H1 (cell line): ENCODE measurements at regions not wholly inside any gene's neighbourhood (a gene's known extent, or its start where the extent isn't known, plus 50 kb on each side); places are given as distances from the start of the nearest gene placed in this dataset.

Experiments used
- E2F6 ChIP-seq: IDR thresholded peaks from 2 replicates; pipeline ENCODE4 v1.6.1; 2012; ENCODE audit warnings: inconsistent platforms
- EGR1 ChIP-seq: IDR thresholded peaks from 2 replicates; pipeline ENCODE4 v1.6.1; 2011; ENCODE audit warnings: low read depth, low read length, borderline replicate concordance
- EZH2 ChIP-seq: fragments of 200-600 bp; sonication (generic); IDR thresholded peaks from 2 replicates; pipeline ENCODE4 v1.7.1; 2012; ENCODE audit warnings: low read depth, mild to moderate bottlenecking, moderate library complexity, low read length, inconsistent platforms; ENCODE audit not compliant: severe bottlenecking
- JUN ChIP-seq: IDR thresholded peaks from 2 replicates; pipeline ENCODE4 v1.6.1; 2011; ENCODE audit warnings: low read depth, mild to moderate bottlenecking, improper control_type of control experiment, low read length
- POLR2A ChIP-seq, 2 experiments: IDR thresholded peaks; 1 replicate in 1 of 2; 2 replicates in 1 of 2; pipeline ENCODE4 v1.6.1; 2011; ENCODE audit warnings: low read depth in 2 of 2, low read length in 2 of 2, mild to moderate bottlenecking in 2 of 2; ENCODE audit errors: control extremely low read depth in 1 of 2
- RAD21 ChIP-seq, 2 experiments: IDR thresholded peaks in 1 of 2; conservative IDR thresholded peaks in 1 of 2; 2 replicates each; pipeline ENCODE4 v1.6.1; 2011; ENCODE audit warnings: low read depth in 2 of 2, low read length in 2 of 2, improper control_type of control experiment in 1 of 2, inconsistent platforms in 1 of 2, mild to moderate bottlenecking in 1 of 2, moderate library complexity in 1 of 2
- SRF ChIP-seq: IDR thresholded peaks from 2 replicates; pipeline ENCODE4 v1.6.1; 2011; ENCODE audit warnings: mild to moderate bottlenecking, low read depth, low read length, moderate library complexity
- TAF1 ChIP-seq: IDR thresholded peaks from 2 replicates; pipeline ENCODE4 v1.6.1; 2011; ENCODE audit warnings: mild to moderate bottlenecking, low read depth, low read length
- TF ChIP-seq, protein P1 (sequence below), 3 experiments: IDR thresholded peaks; 1 replicate in 2 of 3; 2 replicates in 1 of 3; pipeline versions ENCODE4 v1.5.1 to v1.6.1; 2011; ENCODE audit warnings: low read length in 3 of 3, mild to moderate bottlenecking in 3 of 3, inconsistent platforms in 2 of 3, low read depth in 1 of 3, moderate library complexity in 1 of 3; ENCODE audit not compliant: insufficient read depth in 1 of 3; ENCODE audit errors: control extremely low read depth in 1 of 3
- TF ChIP-seq, protein P2 (sequence below): fragments of 300-600 bp; sonication (generic); IDR thresholded peaks from 2 replicates; pipeline ENCODE4 v1.7.1; 2012; ENCODE audit warnings: low read length, moderate library complexity, mild to moderate bottlenecking, inconsistent platforms; ENCODE audit not compliant: insufficient replicate concordance

DNA sequence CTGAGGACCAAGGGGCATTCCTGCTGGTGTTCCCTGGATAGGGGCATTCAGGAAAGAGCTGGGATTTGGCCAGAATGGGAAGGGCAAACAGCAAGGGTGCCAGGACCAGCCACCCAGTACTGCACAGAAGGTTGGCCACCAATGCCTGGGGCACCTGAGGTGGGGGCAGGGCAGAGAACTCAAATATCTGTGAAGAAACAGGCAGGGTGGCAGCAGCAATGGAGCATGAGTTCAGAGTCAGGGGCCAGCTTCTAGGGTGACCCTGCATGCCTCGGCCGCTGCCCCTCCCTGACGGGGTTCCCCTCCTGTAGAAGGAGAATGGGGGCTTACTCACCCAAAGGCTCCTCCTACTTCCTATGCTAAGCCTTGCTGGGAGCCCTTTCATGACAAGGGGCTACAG lies 79.3 kb upstream of the SHANK2 start:
- TF ChIP-seq, protein P1, sequence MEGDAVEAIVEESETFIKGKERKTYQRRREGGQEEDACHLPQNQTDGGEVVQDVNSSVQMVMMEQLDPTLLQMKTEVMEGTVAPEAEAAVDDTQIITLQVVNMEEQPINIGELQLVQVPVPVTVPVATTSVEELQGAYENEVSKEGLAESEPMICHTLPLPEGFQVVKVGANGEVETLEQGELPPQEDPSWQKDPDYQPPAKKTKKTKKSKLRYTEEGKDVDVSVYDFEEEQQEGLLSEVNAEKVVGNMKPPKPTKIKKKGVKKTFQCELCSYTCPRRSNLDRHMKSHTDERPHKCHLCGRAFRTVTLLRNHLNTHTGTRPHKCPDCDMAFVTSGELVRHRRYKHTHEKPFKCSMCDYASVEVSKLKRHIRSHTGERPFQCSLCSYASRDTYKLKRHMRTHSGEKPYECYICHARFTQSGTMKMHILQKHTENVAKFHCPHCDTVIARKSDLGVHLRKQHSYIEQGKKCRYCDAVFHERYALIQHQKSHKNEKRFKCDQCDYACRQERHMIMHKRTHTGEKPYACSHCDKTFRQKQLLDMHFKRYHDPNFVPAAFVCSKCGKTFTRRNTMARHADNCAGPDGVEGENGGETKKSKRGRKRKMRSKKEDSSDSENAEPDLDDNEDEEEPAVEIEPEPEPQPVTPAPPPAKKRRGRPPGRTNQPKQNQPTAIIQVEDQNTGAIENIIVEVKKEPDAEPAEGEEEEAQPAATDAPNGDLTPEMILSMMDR (IDR thresholded peaks at IDR 0.05; ENCODE audit: control extremely low read depth in 1 of 3, insufficient read depth in 1 of 3, low read depth in 1 of 3, low read length in 3 of 3): no peak
- no peak for TF ChIP-seq POLR2A (IDR thresholded peaks at IDR 0.05; ENCODE audit: control extremely low read depth in 1 of 2, low read depth in 2 of 2, low read length in 2 of 2)
- no peak for TF ChIP-seq TAF1
- TF ChIP-seq RAD21 (IDR thresholded peaks at IDR 0.05 in 1 of 2, conservative IDR thresholded peaks at IDR 0.05 in 1 of 2; ENCODE audit: low read depth in 2 of 2, low read length in 2 of 2): no peak
- TF ChIP-seq E2F6: no peak
- TF ChIP-seq JUN: no peak
- TF ChIP-seq, protein P2, sequence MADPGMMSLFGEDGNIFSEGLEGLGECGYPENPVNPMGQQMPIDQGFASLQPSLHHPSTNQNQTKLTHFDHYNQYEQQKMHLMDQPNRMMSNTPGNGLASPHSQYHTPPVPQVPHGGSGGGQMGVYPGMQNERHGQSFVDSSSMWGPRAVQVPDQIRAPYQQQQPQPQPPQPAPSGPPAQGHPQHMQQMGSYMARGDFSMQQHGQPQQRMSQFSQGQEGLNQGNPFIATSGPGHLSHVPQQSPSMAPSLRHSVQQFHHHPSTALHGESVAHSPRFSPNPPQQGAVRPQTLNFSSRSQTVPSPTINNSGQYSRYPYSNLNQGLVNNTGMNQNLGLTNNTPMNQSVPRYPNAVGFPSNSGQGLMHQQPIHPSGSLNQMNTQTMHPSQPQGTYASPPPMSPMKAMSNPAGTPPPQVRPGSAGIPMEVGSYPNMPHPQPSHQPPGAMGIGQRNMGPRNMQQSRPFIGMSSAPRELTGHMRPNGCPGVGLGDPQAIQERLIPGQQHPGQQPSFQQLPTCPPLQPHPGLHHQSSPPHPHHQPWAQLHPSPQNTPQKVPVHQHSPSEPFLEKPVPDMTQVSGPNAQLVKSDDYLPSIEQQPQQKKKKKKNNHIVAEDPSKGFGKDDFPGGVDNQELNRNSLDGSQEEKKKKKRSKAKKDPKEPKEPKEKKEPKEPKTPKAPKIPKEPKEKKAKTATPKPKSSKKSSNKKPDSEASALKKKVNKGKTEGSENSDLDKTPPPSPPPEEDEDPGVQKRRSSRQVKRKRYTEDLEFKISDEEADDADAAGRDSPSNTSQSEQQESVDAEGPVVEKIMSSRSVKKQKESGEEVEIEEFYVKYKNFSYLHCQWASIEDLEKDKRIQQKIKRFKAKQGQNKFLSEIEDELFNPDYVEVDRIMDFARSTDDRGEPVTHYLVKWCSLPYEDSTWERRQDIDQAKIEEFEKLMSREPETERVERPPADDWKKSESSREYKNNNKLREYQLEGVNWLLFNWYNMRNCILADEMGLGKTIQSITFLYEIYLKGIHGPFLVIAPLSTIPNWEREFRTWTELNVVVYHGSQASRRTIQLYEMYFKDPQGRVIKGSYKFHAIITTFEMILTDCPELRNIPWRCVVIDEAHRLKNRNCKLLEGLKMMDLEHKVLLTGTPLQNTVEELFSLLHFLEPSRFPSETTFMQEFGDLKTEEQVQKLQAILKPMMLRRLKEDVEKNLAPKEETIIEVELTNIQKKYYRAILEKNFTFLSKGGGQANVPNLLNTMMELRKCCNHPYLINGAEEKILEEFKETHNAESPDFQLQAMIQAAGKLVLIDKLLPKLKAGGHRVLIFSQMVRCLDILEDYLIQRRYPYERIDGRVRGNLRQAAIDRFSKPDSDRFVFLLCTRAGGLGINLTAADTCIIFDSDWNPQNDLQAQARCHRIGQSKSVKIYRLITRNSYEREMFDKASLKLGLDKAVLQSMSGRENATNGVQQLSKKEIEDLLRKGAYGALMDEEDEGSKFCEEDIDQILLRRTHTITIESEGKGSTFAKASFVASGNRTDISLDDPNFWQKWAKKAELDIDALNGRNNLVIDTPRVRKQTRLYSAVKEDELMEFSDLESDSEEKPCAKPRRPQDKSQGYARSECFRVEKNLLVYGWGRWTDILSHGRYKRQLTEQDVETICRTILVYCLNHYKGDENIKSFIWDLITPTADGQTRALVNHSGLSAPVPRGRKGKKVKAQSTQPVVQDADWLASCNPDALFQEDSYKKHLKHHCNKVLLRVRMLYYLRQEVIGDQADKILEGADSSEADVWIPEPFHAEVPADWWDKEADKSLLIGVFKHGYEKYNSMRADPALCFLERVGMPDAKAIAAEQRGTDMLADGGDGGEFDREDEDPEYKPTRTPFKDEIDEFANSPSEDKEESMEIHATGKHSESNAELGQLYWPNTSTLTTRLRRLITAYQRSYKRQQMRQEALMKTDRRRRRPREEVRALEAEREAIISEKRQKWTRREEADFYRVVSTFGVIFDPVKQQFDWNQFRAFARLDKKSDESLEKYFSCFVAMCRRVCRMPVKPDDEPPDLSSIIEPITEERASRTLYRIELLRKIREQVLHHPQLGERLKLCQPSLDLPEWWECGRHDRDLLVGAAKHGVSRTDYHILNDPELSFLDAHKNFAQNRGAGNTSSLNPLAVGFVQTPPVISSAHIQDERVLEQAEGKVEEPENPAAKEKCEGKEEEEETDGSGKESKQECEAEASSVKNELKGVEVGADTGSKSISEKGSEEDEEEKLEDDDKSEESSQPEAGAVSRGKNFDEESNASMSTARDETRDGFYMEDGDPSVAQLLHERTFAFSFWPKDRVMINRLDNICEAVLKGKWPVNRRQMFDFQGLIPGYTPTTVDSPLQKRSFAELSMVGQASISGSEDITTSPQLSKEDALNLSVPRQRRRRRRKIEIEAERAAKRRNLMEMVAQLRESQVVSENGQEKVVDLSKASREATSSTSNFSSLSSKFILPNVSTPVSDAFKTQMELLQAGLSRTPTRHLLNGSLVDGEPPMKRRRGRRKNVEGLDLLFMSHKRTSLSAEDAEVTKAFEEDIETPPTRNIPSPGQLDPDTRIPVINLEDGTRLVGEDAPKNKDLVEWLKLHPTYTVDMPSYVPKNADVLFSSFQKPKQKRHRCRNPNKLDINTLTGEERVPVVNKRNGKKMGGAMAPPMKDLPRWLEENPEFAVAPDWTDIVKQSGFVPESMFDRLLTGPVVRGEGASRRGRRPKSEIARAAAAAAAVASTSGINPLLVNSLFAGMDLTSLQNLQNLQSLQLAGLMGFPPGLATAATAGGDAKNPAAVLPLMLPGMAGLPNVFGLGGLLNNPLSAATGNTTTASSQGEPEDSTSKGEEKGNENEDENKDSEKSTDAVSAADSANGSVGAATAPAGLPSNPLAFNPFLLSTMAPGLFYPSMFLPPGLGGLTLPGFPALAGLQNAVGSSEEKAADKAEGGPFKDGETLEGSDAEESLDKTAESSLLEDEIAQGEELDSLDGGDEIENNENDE: no peak
- TF ChIP-seq SRF: no peak
- TF ChIP-seq EGR1: no peak
- no peak for TF ChIP-seq EZH2
